ENCODE measurements at regions not wholly inside any gene's neighbourhood (a gene's known extent, or its start where the extent isn't known, plus 50 kb on each side); places are given as distances from the start of the nearest gene placed in this dataset.

- TF ChIP-seq, protein P1, sequence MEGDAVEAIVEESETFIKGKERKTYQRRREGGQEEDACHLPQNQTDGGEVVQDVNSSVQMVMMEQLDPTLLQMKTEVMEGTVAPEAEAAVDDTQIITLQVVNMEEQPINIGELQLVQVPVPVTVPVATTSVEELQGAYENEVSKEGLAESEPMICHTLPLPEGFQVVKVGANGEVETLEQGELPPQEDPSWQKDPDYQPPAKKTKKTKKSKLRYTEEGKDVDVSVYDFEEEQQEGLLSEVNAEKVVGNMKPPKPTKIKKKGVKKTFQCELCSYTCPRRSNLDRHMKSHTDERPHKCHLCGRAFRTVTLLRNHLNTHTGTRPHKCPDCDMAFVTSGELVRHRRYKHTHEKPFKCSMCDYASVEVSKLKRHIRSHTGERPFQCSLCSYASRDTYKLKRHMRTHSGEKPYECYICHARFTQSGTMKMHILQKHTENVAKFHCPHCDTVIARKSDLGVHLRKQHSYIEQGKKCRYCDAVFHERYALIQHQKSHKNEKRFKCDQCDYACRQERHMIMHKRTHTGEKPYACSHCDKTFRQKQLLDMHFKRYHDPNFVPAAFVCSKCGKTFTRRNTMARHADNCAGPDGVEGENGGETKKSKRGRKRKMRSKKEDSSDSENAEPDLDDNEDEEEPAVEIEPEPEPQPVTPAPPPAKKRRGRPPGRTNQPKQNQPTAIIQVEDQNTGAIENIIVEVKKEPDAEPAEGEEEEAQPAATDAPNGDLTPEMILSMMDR (conservative IDR thresholded peaks at IDR 0.05; ENCODE audit: control insufficient read depth, insufficient read depth, low read depth, low read length): no peak
- no peak overlapping the region for H3K4me3 ChIP-seq (ENCODE audit: control insufficient read depth, low read depth, low read length)
- no peak for DNase-seq (ENCODE audit: low read depth)
Measured at GRCh38 chr13:62321895-62322294, 906.2 kb upstream of the PCDH20 start.

DNA sequence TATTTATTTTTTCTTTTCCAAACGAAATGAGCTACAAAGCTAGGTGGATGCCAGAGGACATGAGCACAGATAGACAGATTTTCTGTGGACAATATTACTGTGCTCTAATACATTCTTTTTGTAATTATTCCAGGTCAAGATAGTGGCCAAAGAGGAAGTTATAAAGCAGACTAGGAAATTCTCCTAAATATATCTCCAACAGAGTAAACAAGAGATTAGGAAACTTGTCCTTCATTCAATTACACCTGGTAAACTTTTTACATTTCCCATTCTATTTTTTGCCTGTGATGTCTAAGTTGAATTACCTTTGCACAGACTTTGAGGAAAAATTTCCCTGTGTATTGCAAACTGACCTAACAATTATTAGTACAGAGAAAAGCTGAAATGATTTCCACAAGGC lies 905.5 kb upstream of the PCDH20 start:
- TF ChIP-seq, protein P1 (conservative IDR thresholded peaks at IDR 0.05; ENCODE audit: control insufficient read depth, insufficient read depth, low read depth, low read length): no peak
- H3K4me3 ChIP-seq (ENCODE audit: control insufficient read depth, low read depth, low read length): no peak overlapping the region
- no peak for DNase-seq (ENCODE audit: low read depth)

GRCh38 chr13:62320129-62321108 lies 904.8 kb upstream of the PCDH20 start:
- no peak overlapping the region for H3K4me3 ChIP-seq (ENCODE audit: control insufficient read depth, low read depth, low read length)
- DNase-seq (ENCODE audit: low read depth): peak; percentile 49
- TF ChIP-seq, protein P1 (conservative IDR thresholded peaks at IDR 0.05; ENCODE audit: control insufficient read depth, insufficient read depth, low read depth, low read length): peak; percentile 49

DNA sequence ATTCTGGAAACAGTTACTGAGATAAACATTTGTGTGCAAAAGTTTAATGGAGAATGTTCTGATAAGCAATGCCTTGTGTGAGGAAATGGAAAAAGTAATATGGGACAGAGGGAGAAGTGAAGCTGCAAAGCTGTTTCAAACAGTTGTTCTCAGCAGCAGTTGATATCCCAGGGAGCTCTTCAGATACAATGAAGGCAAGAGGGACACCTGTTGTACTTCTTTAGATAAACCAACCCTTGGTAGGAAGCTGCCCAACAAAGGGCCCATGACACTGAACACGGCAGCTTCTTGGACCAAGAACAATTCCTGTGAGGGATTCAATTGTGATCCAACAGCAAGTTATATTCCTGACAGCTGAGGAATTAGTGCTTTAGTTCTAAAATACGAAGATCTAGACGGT lies 894.3 kb upstream of the PCDH20 start:
- DNase-seq (ENCODE audit: low read depth): no peak
- TF ChIP-seq, protein P1 (conservative IDR thresholded peaks at IDR 0.05; ENCODE audit: control insufficient read depth, insufficient read depth, low read depth, low read length): no peak
- H3K4me3 ChIP-seq (ENCODE audit: control insufficient read depth, low read depth, low read length): no peak overlapping the region

DNA sequence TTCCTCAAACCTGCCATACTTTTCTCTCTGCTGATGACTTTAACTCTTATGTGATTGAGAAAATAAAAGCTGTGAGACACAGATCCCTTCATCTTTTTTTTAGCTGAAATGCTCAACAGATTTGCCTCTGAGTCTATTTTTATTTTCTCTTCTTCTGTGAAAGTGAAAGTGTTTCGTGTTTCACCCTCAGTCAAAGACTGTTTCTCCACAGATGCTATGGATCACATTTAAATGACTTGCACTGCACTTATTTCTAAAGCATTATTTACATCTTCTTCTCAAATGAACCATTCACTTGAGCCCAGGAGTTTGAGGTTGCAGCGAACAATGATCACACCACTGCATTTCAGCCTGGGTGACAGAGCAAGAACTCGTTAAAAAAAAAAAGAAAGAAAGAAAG lies 890.1 kb upstream of the PCDH20 start:
- TF ChIP-seq, protein P1 (conservative IDR thresholded peaks at IDR 0.05; ENCODE audit: control insufficient read depth, insufficient read depth, low read depth, low read length): no peak
- DNase-seq (ENCODE audit: low read depth): no peak
- H3K4me3 ChIP-seq (ENCODE audit: control insufficient read depth, low read depth, low read length): no peak overlapping the region

GRCh38 chr13:62302341-62302740 lies 886.7 kb upstream of the PCDH20 start:
- TF ChIP-seq, protein P1 (conservative IDR thresholded peaks at IDR 0.05; ENCODE audit: control insufficient read depth, insufficient read depth, low read depth, low read length): no peak
- DNase-seq (ENCODE audit: low read depth): no peak
- H3K4me3 ChIP-seq (ENCODE audit: control insufficient read depth, low read depth, low read length): no peak overlapping the region

Data from fibroblast of mammary gland (primary cell).